ENCODE measurements at regions not wholly inside any gene's neighbourhood (a gene's known extent, or its start where the extent isn't known, plus 50 kb on each side); places are given as distances from the start of the nearest gene placed in this dataset.
"Not testable (repeated sequence)": the region's sequence is repeated elsewhere in the genome, so short reads cannot be mapped to it uniquely, and the experiment has no call there.

- DNase-seq (ENCODE audit: low read depth), result no peak
These were observed 111.8 kb upstream of the ASB18 start for GRCh38 chr2:236375973-236376476.

GRCh38 chr2:236376566-236377244 is 112.5 kb upstream of the ASB18 start:
- no peak for DNase-seq (ENCODE audit: low read depth)

GRCh38 chr2:236380051-236380612 is 115.9 kb upstream of the ASB18 start:
- DNase-seq (ENCODE audit: low read depth), result no peak

- DNase-seq (ENCODE audit: low read depth), result not testable (repeated sequence)
These were observed 117.0 kb upstream of the ASB18 start for GRCh38 chr2:236381253-236381652.

- DNase-seq (ENCODE audit: low read depth), result not testable (repeated sequence)
These were observed 125.3 kb upstream of the ASB18 start for GRCh38 chr2:236389284-236390216.

GRCh38 chr2:236393101-236393500 is 128.9 kb upstream of the ASB18 start:
- DNase-seq (ENCODE audit: low read depth), result no peak

- no peak for DNase-seq (ENCODE audit: low read depth)
These were observed 129.4 kb upstream of the ASB18 start for GRCh38 chr2:236393581-236393980.

GRCh38 chr2:236394571-236394970 is 130.4 kb upstream of the ASB18 start:
- DNase-seq (ENCODE audit: low read depth), result no peak

GRCh38 chr2:236395067-236395466 is 130.9 kb upstream of the ASB18 start:
- DNase-seq (ENCODE audit: low read depth), result no peak

GRCh38 chr2:236396818-236397350 is 132.7 kb upstream of the ASB18 start:
- no peak for DNase-seq (ENCODE audit: low read depth)

GRCh38 chr2:236397681-236398080 is 133.5 kb upstream of the ASB18 start:
- no peak for DNase-seq (ENCODE audit: low read depth)

- DNase-seq (ENCODE audit: low read depth), result no peak
These were observed 135.2 kb upstream of the ASB18 start for GRCh38 chr2:236399409-236399808.

- no peak for DNase-seq (ENCODE audit: low read depth)
These were observed 135.9 kb upstream of the ASB18 start for GRCh38 chr2:236400046-236400574.

- no peak for DNase-seq (ENCODE audit: low read depth)
These were observed 136.6 kb upstream of the ASB18 start for GRCh38 chr2:236400594-236401360.

- DNase-seq (ENCODE audit: low read depth), result no peak
These were observed 138.0 kb upstream of the ASB18 start for GRCh38 chr2:236402033-236402790.

GRCh38 chr2:236403125-236403524 is 138.9 kb upstream of the ASB18 start:
- no peak for DNase-seq (ENCODE audit: low read depth)

- DNase-seq (ENCODE audit: low read depth), result no peak
These were observed 139.6 kb upstream of the ASB18 start for GRCh38 chr2:236403811-236404210.

- no peak for DNase-seq (ENCODE audit: low read depth)
These were observed 140.1 kb upstream of the ASB18 start for GRCh38 chr2:236404346-236404745.

- DNase-seq (ENCODE audit: low read depth), result no peak
These were observed 141.2 kb upstream of the ASB18 start for GRCh38 chr2:236405357-236405756.

GRCh38 chr2:236408090-236408489 is 143.9 kb upstream of the ASB18 start:
- no peak for DNase-seq (ENCODE audit: low read depth)

- DNase-seq (ENCODE audit: low read depth), result no peak
These were observed 144.6 kb upstream of the ASB18 start for GRCh38 chr2:236408786-236409185.
